AML-193 (cell line): ENCODE measurements at regions not wholly inside any gene's neighbourhood (a gene's known extent, or its start where the extent isn't known, plus 50 kb on each side); places are given as distances from the start of the nearest gene placed in this dataset.
"Not testable (repeated sequence)": the region's sequence is repeated elsewhere in the genome, so short reads cannot be mapped to it uniquely, and the experiment has no call there.

ENCODE experiments used
- DNase-seq, 2 experiments: peaks; one replicate each; lab custom pipeline; 2025; lab: John Stamatoyannopoulos, UW

DNA sequence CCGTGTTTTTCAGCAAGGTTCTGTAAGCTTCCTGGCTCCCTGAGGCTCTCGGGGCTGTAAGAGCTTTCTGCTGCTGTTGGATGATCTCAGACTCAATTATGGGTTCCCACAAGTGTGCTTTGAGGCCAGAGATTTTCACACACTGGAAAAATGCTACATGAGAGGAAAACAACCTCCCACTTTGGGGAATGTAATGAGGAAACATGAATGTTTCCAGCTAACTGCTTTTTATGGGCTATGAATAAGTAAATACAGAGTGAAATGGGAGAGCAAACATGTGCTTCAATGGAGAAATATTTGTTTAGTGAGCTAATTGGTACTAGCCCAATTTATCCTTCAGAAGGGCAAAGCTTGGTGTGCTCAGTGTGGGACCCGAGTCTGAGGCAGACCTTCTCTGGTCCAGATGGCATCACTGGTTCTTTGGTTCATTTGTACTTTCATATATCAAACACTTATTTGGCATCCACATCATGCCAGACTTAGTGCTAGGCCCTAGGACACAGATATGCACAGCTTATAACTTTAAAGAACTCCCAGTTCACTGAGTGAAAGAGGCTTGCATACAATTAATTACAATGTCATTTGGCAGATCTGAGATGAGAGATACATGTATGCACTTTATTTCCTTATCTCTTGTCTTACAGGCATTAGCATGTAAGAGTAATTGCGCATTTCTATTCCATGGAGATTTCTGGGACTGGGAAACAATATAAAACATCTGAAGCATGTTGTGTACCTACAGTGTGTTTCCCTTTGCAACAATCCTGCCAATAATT is 248.8 kb downstream of the RDH14 start:
- no peak for DNase-seq

DNA sequence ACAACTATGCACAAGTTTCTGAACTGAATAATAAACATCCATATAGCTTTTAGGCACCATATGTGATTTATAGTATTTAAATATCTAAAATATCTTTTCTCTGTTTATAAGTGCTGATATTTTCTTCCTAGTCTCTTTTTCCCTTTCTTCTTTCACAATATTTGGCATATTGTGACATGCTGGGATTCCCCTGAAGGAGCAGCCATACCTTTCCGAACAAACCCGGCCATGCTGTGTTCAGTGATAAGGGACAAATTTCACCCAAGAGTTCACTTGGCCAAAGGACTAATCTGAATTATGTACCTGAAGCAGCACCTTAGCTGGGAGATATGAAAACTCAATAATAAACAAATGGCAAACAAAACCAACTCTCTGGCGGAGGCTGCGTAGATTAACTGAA is 250.8 kb downstream of the RDH14 start:
- DNase-seq, result no peak

DNA sequence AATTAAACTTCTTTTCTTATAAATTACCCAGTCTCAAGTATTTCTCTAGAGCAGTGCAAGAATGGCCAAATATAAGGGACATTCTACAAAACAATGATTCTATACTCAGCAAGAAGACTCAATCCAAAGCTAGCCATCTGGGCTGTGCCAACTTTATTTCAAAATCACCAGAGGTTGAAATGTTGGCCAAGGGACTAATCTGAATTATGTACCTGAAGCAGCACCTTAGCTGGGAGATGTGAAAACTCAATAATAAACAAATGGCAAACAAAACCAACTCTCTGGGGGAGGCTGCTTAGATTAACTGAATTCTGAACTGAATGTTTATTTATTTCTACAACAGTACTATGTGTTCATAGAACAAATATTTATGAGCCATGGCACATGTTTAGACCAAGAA is 251.3 kb downstream of the RDH14 start:
- DNase-seq, result no peak

DNA sequence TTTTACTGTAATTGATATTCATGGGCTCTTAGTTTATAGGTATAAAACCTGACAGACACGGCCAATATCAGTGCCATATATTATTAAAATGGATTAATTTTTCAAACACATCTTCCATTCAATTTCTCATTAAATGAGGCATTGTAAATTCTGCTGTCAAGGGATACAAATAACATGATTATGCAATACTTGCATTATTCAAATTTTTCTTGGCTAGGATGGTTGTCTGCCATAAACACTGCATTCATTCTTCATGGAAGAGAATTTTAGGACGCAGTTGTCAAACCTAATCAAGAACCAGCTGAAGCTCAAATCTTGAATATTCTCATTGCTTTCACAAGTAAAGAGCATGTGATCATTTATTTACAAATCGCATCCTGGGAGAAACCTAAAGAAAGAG is 255.6 kb downstream of the RDH14 start:
- DNase-seq, result no peak

DNA sequence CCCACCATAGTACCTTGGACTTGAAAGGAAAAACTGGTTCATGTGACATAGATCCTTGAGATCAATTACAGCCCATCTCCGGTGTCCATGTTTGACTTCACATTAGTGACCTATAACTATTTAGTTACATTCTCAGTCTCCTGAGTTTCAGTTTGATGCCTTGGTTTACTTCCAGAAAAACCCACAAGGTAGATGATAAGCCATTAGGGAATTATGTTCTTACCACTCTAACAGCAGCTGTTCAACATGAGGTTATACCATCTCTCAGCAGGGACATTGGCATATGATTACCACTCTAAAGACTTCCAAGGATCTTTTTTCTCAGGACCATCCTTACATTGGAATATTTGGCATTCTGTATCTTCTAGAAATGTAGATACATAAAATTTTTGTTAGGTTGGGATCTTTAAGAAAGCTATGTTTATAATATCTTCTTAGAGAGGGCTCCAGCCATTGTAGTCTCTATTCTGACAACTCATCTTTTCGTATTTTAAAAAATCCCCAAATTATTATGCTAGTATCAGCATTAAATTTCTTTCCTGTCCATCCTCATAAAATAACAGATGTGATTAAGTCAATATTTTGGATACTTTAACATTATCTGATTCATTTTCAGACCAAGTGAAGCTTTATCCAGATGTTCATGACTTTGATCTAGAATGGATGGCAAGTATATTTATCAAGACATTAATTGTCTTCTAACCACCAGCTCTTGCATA is 258.9 kb downstream of the RDH14 start:
- DNase-seq, result no peak

DNA sequence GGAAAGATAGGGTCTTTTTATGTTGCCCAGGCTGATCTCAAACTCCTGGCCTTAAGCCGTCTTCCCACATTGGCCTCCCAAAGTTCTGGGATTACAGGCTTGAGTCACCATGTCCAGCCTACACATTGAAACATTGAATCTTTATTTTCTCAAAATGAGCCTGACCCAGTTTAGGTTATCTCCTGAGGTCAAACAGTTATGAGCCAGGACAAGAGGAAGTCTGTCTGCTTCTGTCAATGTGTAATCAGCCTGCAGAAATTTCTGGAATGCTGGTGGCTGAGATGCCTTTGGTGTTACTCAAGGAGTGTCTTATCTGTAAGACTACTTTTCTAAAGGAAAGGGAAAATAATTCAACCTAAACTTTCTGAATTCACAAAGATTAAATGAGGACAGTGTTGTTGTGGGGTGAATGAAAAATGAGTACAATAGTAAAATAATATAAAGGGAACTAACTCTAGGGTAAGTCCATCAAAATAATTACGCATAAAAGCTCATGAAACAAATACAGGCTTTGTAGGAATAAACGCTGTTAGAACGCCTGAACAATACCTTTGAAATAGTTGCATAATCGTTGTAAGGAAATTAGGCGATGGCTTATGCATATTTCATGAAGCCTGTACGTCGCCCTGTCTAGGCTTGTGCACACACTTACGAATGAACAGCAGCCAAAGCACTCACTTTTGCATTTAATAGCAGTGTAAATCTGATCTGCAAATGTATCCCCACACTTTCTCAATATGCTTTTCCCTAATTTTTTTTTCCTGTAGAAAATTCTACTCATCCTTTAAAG is 260.8 kb downstream of the RDH14 start:
- DNase-seq, result no peak

DNA sequence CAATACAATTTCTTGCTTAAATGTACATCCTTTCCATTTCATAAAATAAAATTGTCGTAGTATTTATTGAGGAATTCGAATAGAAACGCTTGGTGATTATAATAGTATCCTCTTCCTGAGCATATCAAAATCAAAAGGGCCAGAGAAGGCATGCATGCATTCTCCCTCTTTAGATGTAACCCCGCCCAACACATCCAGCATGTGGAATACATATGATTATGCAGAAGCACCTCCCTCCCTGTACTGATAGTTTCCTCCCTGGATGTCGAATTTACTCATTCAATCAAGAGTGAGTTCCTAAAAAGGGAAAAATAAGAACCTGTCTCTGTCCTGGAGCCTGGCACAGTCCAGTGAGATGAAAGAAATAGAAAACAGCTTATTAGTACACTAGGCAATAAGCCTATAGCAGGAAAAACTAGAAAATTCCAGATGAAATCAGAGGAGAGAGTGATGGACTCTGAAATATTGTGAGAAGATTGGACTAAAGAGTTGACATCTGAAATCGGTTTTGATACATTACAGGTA is 262.9 kb downstream of the RDH14 start:
- no peak for DNase-seq

DNA sequence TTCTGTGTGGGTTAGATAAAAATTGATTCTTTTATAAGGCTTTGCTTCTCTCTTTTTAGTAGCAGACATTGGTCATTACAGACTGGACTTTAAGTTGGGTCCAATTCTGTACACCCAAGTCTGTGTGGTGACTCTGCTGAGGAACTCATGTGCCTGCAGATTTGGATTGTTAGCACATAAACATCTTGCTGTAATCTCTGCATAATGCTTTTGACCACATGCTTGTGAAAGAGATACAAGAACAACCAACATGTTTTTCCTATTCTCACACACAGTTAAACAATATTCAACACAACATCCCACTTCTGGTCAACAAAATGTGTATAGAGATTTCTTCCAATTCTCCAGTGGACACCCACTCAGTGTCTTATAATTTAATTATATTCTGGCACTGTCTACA is 270.1 kb downstream of the RDH14 start:
- DNase-seq, result no peak

DNA sequence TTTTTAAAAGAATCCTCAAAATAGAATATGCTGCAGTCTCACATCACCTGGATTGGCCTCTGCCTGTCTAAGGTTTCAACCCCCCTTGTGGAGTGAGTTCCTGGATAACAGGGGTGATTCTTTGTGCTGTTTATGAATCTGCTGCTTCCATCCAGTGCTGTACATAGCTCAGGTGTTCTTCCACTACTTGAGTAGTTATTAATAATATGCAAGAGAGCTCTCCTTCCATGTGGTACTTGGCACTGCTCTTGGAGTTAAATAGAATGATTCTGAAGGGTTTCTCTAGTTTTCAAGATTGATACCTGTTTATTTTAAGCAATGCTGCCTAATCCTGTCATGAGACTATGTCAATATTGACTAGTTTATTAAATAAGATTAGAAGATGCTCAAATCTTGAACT is 273.6 kb downstream of the RDH14 start:
- DNase-seq, result no peak

DNA sequence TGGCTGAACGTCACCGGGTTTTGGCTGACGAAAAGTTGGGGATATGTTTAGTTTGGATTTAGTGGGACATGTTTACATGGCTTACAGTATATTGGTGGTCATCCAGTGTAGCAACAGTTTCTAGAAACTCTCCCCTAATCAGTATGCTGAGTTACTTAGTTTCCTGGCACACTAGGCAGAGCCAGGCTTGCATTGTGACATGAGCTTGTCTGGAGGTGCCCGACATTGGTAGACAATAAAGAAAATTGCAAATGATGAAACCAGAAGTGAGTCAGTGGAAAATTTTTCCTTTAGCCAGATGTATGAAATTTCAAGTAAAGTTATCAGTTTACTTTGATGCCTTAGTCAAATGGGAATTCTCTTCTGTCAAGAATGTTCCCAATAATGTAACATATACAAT is 276.1 kb downstream of the RDH14 start:
- no peak for DNase-seq

DNA sequence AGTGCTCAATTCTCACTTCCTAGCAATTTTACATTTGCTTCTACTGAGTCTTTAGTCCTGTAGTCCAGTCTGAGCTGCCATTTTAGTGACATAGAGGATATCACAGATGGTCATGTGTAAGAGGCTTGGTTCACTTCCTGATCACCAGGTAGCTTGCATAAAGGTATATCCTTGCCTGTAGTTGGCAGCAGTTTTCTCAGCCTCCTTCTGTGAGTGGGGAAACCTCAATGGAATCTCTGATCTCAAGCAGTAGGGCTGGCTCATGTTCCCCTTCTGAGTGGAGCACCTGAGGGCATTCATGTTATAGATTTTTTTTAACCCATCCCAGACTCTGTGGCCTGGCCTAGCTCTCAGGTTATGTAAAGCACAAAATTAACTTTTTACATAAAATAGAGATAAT is 278.4 kb downstream of the RDH14 start:
- DNase-seq, result no peak

DNA sequence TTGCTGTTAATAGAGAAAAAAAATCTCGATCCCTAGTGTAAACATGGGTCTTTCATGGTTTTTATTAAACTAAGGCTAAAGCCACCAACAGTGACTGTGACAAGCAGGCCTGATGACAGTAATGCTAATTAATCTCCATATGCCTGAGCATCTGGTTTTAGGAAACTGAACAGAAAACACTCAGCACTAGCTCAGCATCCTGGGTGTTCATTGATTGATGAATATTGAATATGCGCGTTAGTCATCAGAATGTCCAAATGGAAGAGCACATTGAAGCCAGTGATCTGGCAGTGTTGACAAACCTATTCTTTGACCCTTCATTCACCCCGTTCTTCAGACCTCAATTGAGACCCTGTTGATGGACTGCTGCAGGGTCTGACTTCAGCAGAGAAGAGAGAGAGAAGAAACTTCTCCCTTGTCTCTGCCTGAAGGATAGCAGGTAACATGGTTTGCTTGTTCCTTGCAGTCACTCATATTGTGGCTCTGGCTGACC is 283.8 kb downstream of the RDH14 start:
- DNase-seq, result no peak

DNA sequence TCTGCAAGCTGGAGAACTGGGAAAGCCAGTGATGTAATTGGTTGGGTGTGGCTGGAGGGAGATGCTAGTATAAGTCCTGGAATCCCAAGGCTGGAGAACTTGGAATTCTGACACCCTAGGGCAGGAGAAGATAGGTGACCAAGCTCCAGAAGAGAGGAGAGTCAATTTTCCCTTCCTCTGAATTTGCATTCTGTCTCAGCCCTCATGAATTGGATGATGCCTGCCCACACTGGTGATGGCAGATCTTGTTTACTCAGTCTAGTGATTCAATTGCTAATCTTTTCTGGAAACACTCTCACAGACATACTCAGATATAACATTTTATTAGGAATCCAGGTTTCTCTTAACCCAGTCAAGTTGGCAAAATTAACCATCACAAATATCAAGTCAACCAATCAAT is 287.2 kb downstream of the RDH14 start:
- no peak for DNase-seq

DNA sequence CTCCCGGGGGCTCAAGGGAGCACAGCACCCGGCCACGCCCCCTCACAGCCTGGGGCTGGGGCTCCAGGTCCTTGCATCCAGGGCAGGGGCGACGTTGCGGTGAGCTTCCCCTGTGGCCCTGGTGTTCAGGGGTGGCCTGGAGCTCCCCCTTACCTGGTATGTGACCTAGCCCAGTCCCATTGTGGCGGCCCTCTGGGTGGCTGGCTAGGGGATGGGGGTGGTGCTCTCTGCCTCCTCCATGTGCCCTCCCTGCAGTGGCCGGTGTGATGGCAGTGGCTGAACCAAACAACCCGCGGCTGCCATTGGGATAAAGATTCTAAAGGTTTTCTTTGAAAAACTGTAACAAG is 288.3 kb downstream of the RDH14 start:
- DNase-seq, result no peak

DNA sequence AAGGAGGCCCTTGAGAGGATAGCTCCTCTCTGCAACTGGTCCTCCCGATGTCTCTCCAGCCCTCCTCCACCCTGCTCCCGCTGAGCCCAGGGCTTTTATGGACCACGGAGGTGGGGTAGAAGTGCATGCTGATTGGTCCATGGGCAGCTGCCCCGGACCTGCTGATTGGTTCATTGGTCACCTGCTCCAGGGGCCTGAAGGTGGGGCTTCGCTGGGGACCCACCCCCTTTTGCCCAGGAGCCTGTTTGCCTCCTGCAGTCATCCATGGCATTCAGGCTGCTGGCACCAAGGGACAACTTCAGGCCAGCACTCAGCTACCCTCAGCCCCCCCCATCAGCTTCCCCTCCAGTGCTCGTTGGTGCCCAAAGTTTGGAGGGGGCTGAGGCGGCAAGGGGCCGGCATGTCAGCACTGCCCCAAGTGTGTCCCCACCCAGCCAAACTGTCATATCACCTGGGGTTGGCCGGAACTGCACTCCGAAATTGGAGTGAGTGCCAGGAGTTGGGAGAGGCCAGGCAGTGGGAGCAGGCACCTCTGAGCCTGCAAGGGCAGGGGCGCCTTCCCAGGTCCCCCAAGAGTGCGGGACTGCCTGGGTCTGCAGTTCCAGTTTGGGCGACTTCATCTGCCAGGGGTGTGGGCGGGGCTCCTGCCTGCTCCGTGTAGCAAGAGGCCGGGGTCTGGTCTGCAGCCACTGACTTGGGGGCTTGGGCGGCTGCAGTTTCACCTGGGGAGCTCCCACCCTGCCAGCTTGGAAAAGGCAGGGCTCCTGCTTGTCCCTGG is 288.9 kb downstream of the RDH14 start:
- DNase-seq, result no peak

DNA sequence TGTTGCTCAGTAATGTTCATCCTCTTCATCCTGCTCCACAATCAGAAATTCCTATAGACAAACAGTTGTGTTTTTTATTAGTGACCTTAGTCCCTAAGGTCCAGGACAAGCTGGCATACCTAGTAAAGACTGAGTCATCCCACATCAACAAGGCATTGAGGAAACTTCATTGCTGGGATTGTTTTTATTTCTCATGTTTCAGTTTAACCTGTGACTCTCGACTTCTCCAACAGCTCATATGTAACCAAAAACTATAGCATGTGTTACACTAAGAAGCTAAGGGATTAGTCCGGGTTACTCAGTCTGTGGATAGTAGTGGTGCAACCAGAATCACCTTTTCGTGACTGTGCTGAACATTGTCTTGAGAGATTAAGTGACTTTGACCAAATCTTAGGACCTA is 292.1 kb downstream of the RDH14 start:
- DNase-seq, result no peak

DNA sequence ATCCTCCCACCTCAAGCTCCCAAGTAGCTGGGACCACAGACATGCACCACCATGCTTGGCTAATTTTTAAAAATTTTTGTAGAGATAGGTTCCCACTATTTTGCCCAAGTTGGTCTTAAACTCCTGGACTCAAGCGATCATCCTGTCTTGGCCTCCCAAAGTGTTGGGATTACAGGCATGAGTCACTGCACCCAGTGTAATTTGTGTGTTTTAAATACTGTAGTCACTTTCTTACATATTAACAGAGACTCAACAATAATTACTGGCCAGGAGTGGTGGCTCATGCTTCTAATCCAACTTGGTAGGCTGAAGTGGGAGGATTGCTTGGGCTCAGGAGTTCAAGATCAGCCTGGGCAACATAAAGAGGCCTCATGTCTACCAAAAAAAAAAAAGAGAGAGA is 293.0 kb downstream of the RDH14 start:
- no peak for DNase-seq

DNA sequence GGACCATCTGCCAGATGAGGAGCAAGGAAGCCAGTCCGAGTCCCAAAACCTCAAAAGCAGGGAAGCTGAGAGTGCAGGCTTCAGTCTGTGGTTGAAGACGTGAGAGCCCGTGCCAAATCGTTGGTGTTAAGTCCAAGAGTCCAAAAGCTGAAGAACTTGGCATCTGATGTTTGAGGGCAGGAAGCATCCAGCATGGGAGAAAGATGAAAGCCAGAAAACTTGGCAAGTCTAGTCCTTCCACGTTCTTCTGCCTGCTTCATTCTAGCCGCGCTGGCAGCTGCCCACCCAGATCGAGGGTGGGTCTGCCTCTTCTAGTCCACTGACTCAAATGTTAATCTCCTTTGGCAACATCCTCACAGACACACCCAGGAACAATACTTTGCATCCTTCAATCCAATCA is 293.8 kb downstream of the RDH14 start:
- DNase-seq, result not testable (repeated sequence)

DNA sequence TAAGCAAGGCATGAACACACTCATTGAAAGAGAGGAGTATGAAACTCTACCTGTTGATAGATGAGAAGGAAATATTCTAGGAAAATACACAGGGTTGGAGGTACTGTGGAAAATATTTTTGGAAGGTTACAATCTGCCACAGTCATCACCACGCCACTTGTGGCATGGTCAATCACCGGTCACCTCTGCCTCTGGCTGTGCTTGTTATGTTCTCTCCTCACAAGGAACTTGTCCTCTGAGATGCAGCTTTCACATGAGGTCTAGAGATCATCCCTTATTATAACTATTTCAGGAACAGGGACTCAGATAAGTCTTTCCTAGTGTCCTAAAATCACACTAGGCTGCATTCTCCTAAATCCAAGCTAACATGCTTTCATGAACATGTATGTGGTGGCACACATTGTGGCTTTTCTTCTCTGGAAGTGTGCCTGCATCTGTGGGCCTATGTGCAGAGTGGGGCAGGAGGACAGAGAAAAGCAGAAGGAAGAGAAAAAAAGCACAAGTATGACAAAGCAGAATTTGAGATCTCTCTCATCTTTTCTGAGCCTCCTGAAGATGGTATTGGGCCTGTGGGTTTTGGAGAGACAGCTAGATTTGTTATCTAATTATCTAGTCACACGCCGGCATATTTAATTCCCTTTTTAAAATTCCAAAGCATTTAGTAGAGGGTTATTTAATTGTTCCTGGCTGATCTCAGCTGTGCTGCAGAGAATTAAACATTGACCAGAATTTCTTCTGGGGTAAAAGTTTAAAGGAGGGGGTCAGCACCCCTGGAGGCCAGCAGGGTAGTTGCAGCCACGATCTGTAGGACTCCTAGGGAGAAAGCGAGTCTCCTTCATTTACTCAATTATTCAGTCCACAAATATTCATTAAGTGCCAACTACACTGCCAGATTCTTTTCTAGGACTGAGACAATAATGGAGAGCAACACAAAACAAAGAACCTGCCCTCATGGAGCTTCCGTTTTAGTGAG is 294.6 kb downstream of the RDH14 start:
- DNase-seq, result no peak

DNA sequence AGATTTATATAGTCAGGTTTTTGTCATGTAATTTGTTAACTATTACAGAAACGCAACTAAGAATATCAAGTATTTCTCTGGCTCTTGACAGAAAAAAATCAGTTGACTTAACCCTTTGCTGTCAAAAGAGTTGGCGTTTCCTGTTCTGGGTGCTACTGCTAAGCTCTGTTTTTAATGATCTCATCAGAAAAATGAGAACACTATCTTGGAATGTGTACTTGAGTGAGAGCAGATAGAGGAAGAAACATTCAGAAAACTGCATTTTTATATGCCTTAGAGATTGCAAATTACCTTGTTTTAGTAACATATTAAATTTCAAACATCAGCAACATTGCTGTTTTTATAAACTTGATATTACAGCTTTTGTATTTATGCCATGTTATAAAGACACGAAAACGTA is 297.9 kb downstream of the RDH14 start:
- no peak for DNase-seq
